ENCODE measurements at regions not wholly inside any gene's neighbourhood (a gene's known extent, or its start where the extent isn't known, plus 50 kb on each side); places are given as distances from the start of the nearest gene placed in this dataset.
"Not testable (repeated sequence)": the region's sequence is repeated elsewhere in the genome, so short reads cannot be mapped to it uniquely, and the experiment has no call there.

DNA sequence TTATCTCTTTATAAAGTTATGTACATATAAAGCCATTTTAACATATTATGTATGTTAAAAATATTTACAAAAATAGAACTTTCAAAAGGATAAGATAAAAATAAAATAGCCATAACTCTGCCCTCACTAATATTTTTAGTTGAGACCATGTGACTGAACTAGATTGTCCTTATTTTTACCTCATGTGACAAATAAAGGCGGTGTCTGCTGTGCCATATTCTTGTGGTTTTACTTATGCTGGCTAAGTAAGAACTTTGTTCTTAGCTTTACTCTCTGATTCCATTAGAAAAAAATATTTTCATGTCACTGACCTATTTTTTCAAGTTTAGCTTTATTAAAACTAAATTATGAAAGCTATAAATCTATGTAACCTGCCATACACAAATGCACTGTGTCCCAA is 135.6 kb upstream of the TSC22D1 start:
- no peak for TF ChIP-seq EZH2 (IDR thresholded peaks at IDR 0.05; ENCODE audit: low read depth)
- TF ChIP-seq, protein P1, sequence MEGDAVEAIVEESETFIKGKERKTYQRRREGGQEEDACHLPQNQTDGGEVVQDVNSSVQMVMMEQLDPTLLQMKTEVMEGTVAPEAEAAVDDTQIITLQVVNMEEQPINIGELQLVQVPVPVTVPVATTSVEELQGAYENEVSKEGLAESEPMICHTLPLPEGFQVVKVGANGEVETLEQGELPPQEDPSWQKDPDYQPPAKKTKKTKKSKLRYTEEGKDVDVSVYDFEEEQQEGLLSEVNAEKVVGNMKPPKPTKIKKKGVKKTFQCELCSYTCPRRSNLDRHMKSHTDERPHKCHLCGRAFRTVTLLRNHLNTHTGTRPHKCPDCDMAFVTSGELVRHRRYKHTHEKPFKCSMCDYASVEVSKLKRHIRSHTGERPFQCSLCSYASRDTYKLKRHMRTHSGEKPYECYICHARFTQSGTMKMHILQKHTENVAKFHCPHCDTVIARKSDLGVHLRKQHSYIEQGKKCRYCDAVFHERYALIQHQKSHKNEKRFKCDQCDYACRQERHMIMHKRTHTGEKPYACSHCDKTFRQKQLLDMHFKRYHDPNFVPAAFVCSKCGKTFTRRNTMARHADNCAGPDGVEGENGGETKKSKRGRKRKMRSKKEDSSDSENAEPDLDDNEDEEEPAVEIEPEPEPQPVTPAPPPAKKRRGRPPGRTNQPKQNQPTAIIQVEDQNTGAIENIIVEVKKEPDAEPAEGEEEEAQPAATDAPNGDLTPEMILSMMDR (conservative IDR thresholded peaks at IDR 0.05) = no peak
- Histone ChIP-seq H3K79me2 (ENCODE audit: low read depth) (no peaks in the 10 kb centered on the region), H3F3A (ENCODE audit: insufficient read depth, low read depth) (peaks cover 48% of the 10 kb centered on the region), H3K27me3 (ENCODE audit: insufficient read depth, low read depth) (no peaks in the 10 kb centered on the region), H4K20me1 (ENCODE audit: insufficient read depth) (no peaks in the 10 kb centered on the region), H3K4me2 (peak overlapping the region; percentile 57; the same call in 1 of the 2 replicates), H3K9me3 (ENCODE audit: insufficient read depth, low read depth) (peaks cover 23% of the 10 kb centered on the region), H3K36me3 (ENCODE audit: low read depth) (no peaks in the 10 kb centered on the region), H3K4me1 (replicated peaks; ENCODE audit: insufficient read depth) (peaks cover 71% of the 10 kb centered on the region), H2AFZ (no peak overlapping the region), H3K27ac (peak overlapping the region; percentile 94), H3K4me3 (no peak overlapping the region), H3K9me2 (ENCODE audit: insufficient read depth) (no peaks in the 10 kb centered on the region)
- DNase-seq = no peak
- no TSS peak for BruUV-seq (replicated peaks)
- ChIA-PET CTCF (no interaction called here), POLR2A (ENCODE audit: unreplicated experiment) (no interaction called here)
- intact Hi-C loops (cut with micrococcal nuclease; ENCODE audit: unreplicated experiment) = loop anchor here (2.0 to 10.0 kb wide), 3 partner anchors 47 to 227 kb away; partner anchors contain the start of gene TSC22D1

DNA sequence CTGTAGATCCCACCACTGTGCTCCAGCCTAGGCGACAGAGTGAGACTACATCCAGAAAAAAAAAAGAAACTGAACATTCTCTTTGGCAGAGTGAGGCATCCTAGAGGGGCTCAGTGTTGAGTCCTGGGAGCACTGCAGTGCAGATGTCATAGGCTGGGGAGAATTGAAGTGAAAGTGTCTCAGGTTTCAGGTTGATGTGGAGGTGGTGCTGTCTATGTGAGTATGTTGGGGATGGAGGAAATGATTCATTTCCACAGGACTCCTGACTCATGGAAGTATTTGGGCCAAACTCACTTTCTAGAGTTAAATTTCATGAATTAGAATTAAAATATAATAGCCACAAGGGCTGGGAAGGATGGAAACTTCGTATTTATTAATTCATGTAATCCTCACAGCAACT is 134.4 kb upstream of the TSC22D1 start:
- Histone ChIP-seq H3K27me3 (ENCODE audit: insufficient read depth, low read depth) (no peaks in the 10 kb centered on the region), H3F3A (ENCODE audit: insufficient read depth, low read depth) (peaks cover 40% of the 10 kb centered on the region), H3K4me1 (replicated peaks; ENCODE audit: insufficient read depth) (peaks cover 60% of the 10 kb centered on the region), H3K27ac (peak overlapping the region; percentile 94), H3K4me3 (no peak overlapping the region), H2AFZ (no peak overlapping the region), H3K9me3 (ENCODE audit: insufficient read depth, low read depth) (peaks cover 23% of the 10 kb centered on the region), H4K20me1 (ENCODE audit: insufficient read depth) (no peaks in the 10 kb centered on the region), H3K79me2 (ENCODE audit: low read depth) (no peaks in the 10 kb centered on the region), H3K4me2 (peak overlapping the region; percentile 57), H3K9me2 (ENCODE audit: insufficient read depth) (no peaks in the 10 kb centered on the region), H3K36me3 (ENCODE audit: low read depth) (no peaks in the 10 kb centered on the region)
- ChIA-PET POLR2A (ENCODE audit: unreplicated experiment) (interaction anchor here (0.6 kb wide), 1 partner anchor 1152 kb away, joined by 5 read pairs; no protein-coding TSS in a partner anchor), CTCF (no interaction called here)
- TF ChIP-seq EZH2 (IDR thresholded peaks at IDR 0.05; ENCODE audit: low read depth) = no peak
- TF ChIP-seq, protein P1 (conservative IDR thresholded peaks at IDR 0.05) = no peak
- no TSS peak for BruUV-seq (replicated peaks)
- intact Hi-C loops (cut with micrococcal nuclease; ENCODE audit: unreplicated experiment) = loop anchor here (1.0 to 10.0 kb wide), 4 partner anchors 48 to 226 kb away; partner anchors contain the start of gene TSC22D1
- DNase-seq = peak; percentile 48 to 89

DNA sequence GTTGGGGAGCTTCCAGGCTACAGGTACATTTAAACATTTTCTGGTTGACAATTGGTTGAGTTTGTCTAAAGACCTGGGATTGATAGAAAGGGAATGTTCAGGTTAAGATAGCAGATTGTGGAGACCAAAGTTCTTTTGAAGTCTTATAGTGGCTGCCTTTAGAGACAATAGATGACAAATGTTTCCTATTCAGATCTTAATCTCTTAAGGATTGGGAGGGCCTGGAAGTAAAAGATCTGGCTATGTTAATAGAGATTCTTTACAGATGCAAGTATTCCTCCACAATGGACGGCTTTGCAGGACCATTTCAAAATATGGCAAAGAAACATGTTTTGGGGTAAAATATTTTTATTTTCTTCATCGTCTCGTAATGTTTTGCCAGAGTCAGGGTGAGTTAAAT is 128.7 kb upstream of the TSC22D1 start:
- H3K9me2 ChIP-seq (ENCODE audit: insufficient read depth); H3K4me2 ChIP-seq; H2AFZ ChIP-seq; BruUV-seq (replicated peaks); H3K36me3 ChIP-seq (ENCODE audit: low read depth); H3K4me3 ChIP-seq; H3K27me3 ChIP-seq (ENCODE audit: insufficient read depth, low read depth); H3K79me2 ChIP-seq (ENCODE audit: low read depth); DNase-seq; POLR2A ChIA-PET (ENCODE audit: unreplicated experiment); intact Hi-C loops (cut with micrococcal nuclease; ENCODE audit: unreplicated experiment); H4K20me1 ChIP-seq (ENCODE audit: insufficient read depth); CTCF ChIA-PET; H3F3A ChIP-seq (ENCODE audit: insufficient read depth, low read depth); H3K27ac ChIP-seq: not testable (repeated sequence)
- Histone ChIP-seq H3K9me3 (ENCODE audit: insufficient read depth, low read depth) (peaks cover 23% of the 10 kb centered on the region), H3K4me1 (replicated peaks; ENCODE audit: insufficient read depth) (peaks cover 11% of the 10 kb centered on the region; the same call in 1 of the 2 replicates)

DNA sequence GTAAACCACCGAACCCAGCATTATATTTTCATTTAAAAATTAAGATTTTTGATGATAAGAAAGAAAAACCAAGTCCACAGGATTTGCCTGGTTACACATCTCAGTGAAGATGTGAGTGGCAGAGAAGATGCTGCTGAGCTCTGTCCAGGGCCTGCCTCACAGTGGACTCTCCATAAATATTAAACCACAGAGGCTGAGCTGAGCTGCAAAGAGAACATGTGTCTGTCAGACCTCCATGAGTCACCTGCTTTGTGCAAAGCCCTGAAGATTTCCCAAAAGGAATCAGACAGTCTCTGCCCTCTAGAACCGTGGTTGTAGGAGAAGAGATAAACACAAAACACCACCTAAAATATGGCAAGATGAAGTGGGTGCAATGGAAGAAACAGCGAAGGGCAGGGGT is 127.2 kb upstream of the TSC22D1 start:
- TF ChIP-seq, protein P1 (conservative IDR thresholded peaks at IDR 0.05) = no peak
- no peak for TF ChIP-seq EZH2 (IDR thresholded peaks at IDR 0.05; ENCODE audit: low read depth)
- DNase-seq = no peak

More for the DNA sequence above, 127.2 kb upstream of the TSC22D1 start:
- Histone ChIP-seq H3K79me2 (ENCODE audit: low read depth) (no peaks in the 10 kb centered on the region), H3F3A (ENCODE audit: insufficient read depth, low read depth) (no peaks in the 10 kb centered on the region), H2AFZ (no peak overlapping the region), H3K27me3 (ENCODE audit: insufficient read depth, low read depth) (no peaks in the 10 kb centered on the region), H3K9me3 (ENCODE audit: insufficient read depth, low read depth) (peaks cover 12% of the 10 kb centered on the region; the same call in 1 of the 2 replicates), H3K9me2 (ENCODE audit: insufficient read depth) (no peaks in the 10 kb centered on the region), H3K27ac (no peak overlapping the region), H4K20me1 (ENCODE audit: insufficient read depth) (no peaks in the 10 kb centered on the region), H3K4me2 (no peak overlapping the region), H3K36me3 (ENCODE audit: low read depth) (no peaks in the 10 kb centered on the region), H3K4me1 (replicated peaks; ENCODE audit: insufficient read depth) (0 out of 2 replicates have a peak, but pooled peaks cover 7% of the 10 kb centered on the region), H3K4me3 (no peak overlapping the region)
- ChIA-PET CTCF (no interaction called here), POLR2A (ENCODE audit: unreplicated experiment) (no interaction called here)
- no TSS peak for BruUV-seq (replicated peaks)
- intact Hi-C loops (cut with micrococcal nuclease; ENCODE audit: unreplicated experiment) = no loop called here
